ENCODE measurements at regions not wholly inside any gene's neighbourhood (a gene's known extent, or its start where the extent isn't known, plus 50 kb on each side); places are given as distances from the start of the nearest gene placed in this dataset.

DNA sequence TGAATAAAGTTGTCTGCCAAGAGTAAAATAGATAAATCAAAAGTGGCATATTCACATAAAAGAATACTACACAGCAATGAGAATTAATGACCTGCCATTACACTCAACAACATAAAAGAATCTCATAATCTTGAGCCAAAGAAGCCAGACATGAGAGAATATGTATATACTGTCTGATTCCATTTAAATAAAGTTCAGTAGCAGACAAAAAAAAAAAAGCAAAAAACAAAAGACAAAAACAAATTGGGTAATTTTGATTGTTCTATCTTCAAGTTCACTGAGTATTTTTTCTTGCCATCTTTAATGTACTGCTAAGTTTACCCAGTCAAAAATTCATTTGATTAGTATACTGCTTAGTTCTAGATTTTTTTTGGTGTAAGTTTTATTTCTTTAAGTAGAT is 87.9 kb upstream of the TRPC7 start:
- TF ChIP-seq POLR2A (IDR thresholded peaks at IDR 0.05), result no peak
- TF ChIP-seq, protein P1, sequence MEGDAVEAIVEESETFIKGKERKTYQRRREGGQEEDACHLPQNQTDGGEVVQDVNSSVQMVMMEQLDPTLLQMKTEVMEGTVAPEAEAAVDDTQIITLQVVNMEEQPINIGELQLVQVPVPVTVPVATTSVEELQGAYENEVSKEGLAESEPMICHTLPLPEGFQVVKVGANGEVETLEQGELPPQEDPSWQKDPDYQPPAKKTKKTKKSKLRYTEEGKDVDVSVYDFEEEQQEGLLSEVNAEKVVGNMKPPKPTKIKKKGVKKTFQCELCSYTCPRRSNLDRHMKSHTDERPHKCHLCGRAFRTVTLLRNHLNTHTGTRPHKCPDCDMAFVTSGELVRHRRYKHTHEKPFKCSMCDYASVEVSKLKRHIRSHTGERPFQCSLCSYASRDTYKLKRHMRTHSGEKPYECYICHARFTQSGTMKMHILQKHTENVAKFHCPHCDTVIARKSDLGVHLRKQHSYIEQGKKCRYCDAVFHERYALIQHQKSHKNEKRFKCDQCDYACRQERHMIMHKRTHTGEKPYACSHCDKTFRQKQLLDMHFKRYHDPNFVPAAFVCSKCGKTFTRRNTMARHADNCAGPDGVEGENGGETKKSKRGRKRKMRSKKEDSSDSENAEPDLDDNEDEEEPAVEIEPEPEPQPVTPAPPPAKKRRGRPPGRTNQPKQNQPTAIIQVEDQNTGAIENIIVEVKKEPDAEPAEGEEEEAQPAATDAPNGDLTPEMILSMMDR (IDR thresholded peaks at IDR 0.05), result no peak

All from lower leg skin (tissue), 3 donors.